Osteocyte (in vitro differentiated cells): ENCODE measurements at regions not wholly inside any gene's neighbourhood (a gene's known extent, or its start where the extent isn't known, plus 50 kb on each side); places are given as distances from the start of the nearest gene placed in this dataset.

ENCODE experiments used
- DNase-seq: peaks from one replicate; pipeline ENCODE4 v3.0.0; 2021; ENCODE audit warnings: mixed read lengths; ENCODE audit not compliant: unreplicated experiment; ENCODE audit errors: extremely low spot score
- H3K27ac Mint-ChIP-seq: one replicate; pipeline ENCODE4 v1.8.0; 2021; ENCODE audit warnings: mild to moderate bottlenecking, mixed read lengths; ENCODE audit not compliant: unreplicated experiment
- H3K27me3 Mint-ChIP-seq: one replicate; pipeline ENCODE4 v1.8.0; 2021; ENCODE audit warnings: mixed read lengths; ENCODE audit not compliant: unreplicated experiment
- H3K36me3 Mint-ChIP-seq: one replicate; pipeline ENCODE4 v1.8.0; 2021; ENCODE audit warnings: mixed read lengths; ENCODE audit not compliant: unreplicated experiment
- H3K4me1 Mint-ChIP-seq: one replicate; pipeline ENCODE4 v1.8.0; 2021; ENCODE audit warnings: mixed read lengths; ENCODE audit not compliant: unreplicated experiment
- H3K4me3 Mint-ChIP-seq: one replicate; pipeline ENCODE4 v1.8.0; 2021; ENCODE audit warnings: mild to moderate bottlenecking, moderate library complexity, mixed read lengths; ENCODE audit not compliant: unreplicated experiment
- H3K9me3 Mint-ChIP-seq: one replicate; pipeline ENCODE4 v1.8.0; 2021; ENCODE audit warnings: mixed read lengths; ENCODE audit not compliant: unreplicated experiment
- TF ChIP-seq, protein P1 (sequence below): fragments of 200-600 bp; sonication (generic); IDR thresholded peaks from 2 replicates; pipeline ENCODE4 v1.5.0; 2021; ENCODE audit warnings: antibody characterized with exemption, mild to moderate bottlenecking, moderate library complexity

DNA sequence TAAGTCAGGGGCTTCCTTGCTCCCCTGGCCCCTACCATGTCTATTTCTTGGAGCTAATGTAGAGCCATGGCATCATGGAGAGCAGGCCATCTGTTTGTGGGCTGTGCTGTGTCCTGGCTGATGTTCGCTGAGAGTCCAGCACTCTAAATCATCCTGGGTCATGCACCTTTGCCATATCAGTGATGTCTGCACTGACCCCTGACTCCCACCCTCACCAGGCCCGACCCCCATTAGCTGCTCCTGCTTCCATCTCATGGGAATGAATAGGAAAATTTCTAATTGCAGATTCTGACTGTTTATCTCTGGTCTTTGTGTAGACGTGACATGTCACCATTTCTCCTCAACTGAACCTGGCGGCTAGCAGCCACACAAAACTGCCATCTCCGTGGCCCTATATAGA lies 236.9 kb downstream of the NSG2 start:
- Mint-ChIP-seq H3K36me3 (no peaks in the 10 kb centered on the region), H3K9me3 (no peaks in the 10 kb centered on the region), H3K4me3 (no peak overlapping the region), H3K27me3 (peaks cover 24% of the 10 kb centered on the region), H3K27ac (no peak overlapping the region), H3K4me1 (no peaks in the 10 kb centered on the region)
- no peak for DNase-seq
- TF ChIP-seq, protein P1, sequence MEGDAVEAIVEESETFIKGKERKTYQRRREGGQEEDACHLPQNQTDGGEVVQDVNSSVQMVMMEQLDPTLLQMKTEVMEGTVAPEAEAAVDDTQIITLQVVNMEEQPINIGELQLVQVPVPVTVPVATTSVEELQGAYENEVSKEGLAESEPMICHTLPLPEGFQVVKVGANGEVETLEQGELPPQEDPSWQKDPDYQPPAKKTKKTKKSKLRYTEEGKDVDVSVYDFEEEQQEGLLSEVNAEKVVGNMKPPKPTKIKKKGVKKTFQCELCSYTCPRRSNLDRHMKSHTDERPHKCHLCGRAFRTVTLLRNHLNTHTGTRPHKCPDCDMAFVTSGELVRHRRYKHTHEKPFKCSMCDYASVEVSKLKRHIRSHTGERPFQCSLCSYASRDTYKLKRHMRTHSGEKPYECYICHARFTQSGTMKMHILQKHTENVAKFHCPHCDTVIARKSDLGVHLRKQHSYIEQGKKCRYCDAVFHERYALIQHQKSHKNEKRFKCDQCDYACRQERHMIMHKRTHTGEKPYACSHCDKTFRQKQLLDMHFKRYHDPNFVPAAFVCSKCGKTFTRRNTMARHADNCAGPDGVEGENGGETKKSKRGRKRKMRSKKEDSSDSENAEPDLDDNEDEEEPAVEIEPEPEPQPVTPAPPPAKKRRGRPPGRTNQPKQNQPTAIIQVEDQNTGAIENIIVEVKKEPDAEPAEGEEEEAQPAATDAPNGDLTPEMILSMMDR: no peak

DNA sequence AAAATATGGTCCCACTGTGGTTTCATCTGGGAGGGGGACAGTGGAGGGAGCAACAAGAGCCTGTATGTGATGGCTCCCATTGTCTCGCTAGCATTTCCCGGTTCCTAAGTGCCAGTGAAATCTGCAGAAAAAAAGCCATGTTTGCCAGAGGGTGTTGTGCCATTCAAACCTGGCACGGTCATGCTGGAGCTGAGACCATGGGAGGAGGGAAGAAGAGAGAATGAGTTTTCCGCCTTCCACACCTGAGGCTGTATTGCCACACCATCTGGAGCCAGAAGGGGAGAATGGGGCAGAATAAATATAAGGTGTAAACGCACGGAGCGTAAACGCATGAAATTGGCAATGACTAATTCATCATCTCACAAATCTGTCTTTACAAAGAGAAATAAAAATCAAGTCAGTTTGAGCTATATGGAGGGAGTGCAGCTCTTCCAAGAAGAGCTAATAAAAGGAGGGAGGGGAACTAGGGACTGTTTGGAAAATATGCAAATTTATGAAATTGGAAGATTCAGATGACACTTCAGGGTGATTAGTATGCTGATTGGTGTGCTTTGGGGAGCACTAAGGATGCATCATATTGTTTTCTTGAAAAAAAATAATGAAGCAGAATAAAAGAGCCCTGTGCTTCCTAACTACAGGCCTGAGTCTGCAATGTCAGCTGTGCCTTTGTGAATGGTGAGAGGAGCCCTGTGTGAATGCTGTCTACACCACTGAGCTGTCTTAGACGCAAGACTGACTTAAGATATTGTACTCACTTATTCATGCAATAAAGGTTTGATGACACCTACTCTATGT lies 237.9 kb downstream of the NSG2 start:
- no peak overlapping the region for H3K4me3 Mint-ChIP-seq
- H3K4me1 Mint-ChIP-seq: no peaks in the 10 kb centered on the region
- no peaks in the 10 kb centered on the region for H3K9me3 Mint-ChIP-seq
- no peak overlapping the region for H3K27ac Mint-ChIP-seq
- no peak for DNase-seq
- TF ChIP-seq, protein P1: no peak
- no peaks in the 10 kb centered on the region for H3K36me3 Mint-ChIP-seq
- H3K27me3 Mint-ChIP-seq: peaks cover 26% of the 10 kb centered on the region

- Mint-ChIP-seq H3K27ac (no peak overlapping the region), H3K9me3 (peaks cover 4% of the 10 kb centered on the region), H3K36me3 (no peaks in the 10 kb centered on the region), H3K4me3 (no peak overlapping the region), H3K4me1 (no peaks in the 10 kb centered on the region), H3K27me3 (peaks cover 28% of the 10 kb centered on the region)
- TF ChIP-seq, protein P1: no peak
- DNase-seq: no peak
Measured at GRCh38 chr5:174284873-174285272, 239.4 kb downstream of the NSG2 start.

- no peaks in the 10 kb centered on the region for H3K36me3 Mint-ChIP-seq
- TF ChIP-seq, protein P1: no peak
- H3K4me3 Mint-ChIP-seq: no peak overlapping the region
- H3K4me1 Mint-ChIP-seq: no peaks in the 10 kb centered on the region
- no peak for DNase-seq
- no peak overlapping the region for H3K27ac Mint-ChIP-seq
- peaks cover 26% of the 10 kb centered on the region for H3K27me3 Mint-ChIP-seq
- peaks cover 5% of the 10 kb centered on the region for H3K9me3 Mint-ChIP-seq
Measured at GRCh38 chr5:174287761-174288160, 242.3 kb downstream of the NSG2 start.

GRCh38 chr5:174288439-174288838 lies 242.9 kb downstream of the NSG2 start:
- Mint-ChIP-seq H3K36me3 (no peaks in the 10 kb centered on the region), H3K4me1 (no peaks in the 10 kb centered on the region), H3K9me3 (peaks cover 5% of the 10 kb centered on the region), H3K27me3 (peaks cover 26% of the 10 kb centered on the region), H3K4me3 (no peak overlapping the region), H3K27ac (no peak overlapping the region)
- TF ChIP-seq, protein P1: no peak
- no peak for DNase-seq
